ENCODE measurements at regions not wholly inside any gene's neighbourhood (a gene's known extent, or its start where the extent isn't known, plus 50 kb on each side); places are given as distances from the start of the nearest gene placed in this dataset.
"Not testable (repeated sequence)": the region's sequence is repeated elsewhere in the genome, so short reads cannot be mapped to it uniquely, and the experiment has no call there.

GRCh38 chr5:2166306-2166978, 283.7 kb upstream of the IRX4 start:
- DNase-seq (ENCODE audit: low read depth): no peak

- DNase-seq (ENCODE audit: low read depth): no peak
These were observed 283.0 kb upstream of the IRX4 start for GRCh38 chr5:2165615-2166305.

GRCh38 chr5:2165203-2165602, 282.5 kb upstream of the IRX4 start:
- no peak for DNase-seq (ENCODE audit: low read depth)

- no peak for DNase-seq (ENCODE audit: low read depth)
These were observed 281.9 kb upstream of the IRX4 start for GRCh38 chr5:2164586-2164985.

- no peak for DNase-seq (ENCODE audit: low read depth)
These were observed 281.3 kb upstream of the IRX4 start for GRCh38 chr5:2163940-2164490.

GRCh38 chr5:2163060-2163856, 280.5 kb upstream of the IRX4 start:
- no peak for DNase-seq (ENCODE audit: low read depth)

- no peak for DNase-seq (ENCODE audit: low read depth)
These were observed 278.1 kb upstream of the IRX4 start for GRCh38 chr5:2160811-2161210.

GRCh38 chr5:2158767-2159166, 276.0 kb upstream of the IRX4 start:
- DNase-seq (ENCODE audit: low read depth): no peak

GRCh38 chr5:2158109-2158508, 275.4 kb upstream of the IRX4 start:
- no peak for DNase-seq (ENCODE audit: low read depth)

- DNase-seq (ENCODE audit: low read depth): no peak
These were observed 274.6 kb upstream of the IRX4 start for GRCh38 chr5:2157372-2157771.

GRCh38 chr5:2156358-2157059, 273.8 kb upstream of the IRX4 start:
- DNase-seq (ENCODE audit: low read depth): no peak

- no peak for DNase-seq (ENCODE audit: low read depth)
These were observed 272.8 kb upstream of the IRX4 start for GRCh38 chr5:2155556-2155955.

GRCh38 chr5:2153802-2154201, 271.1 kb upstream of the IRX4 start:
- no peak for DNase-seq (ENCODE audit: low read depth)

- no peak for DNase-seq (ENCODE audit: low read depth)
These were observed 270.6 kb upstream of the IRX4 start for GRCh38 chr5:2153350-2153749.

- DNase-seq (ENCODE audit: low read depth): not testable (repeated sequence)
These were observed 268.7 kb upstream of the IRX4 start for GRCh38 chr5:2151301-2151888.

GRCh38 chr5:2149195-2149539, 266.4 kb upstream of the IRX4 start:
- no peak for DNase-seq (ENCODE audit: low read depth)

- DNase-seq (ENCODE audit: low read depth): no peak
These were observed 265.8 kb upstream of the IRX4 start for GRCh38 chr5:2148312-2149194.

- no peak for DNase-seq (ENCODE audit: low read depth)
These were observed 265.0 kb upstream of the IRX4 start for GRCh38 chr5:2147504-2148311.

- DNase-seq (ENCODE audit: low read depth): no peak
These were observed 261.1 kb upstream of the IRX4 start for GRCh38 chr5:2143646-2144353.

Data from activated T-cell treated with anti-CD3 and anti-CD28 coated beads for 1 hour (primary cell).